ENCODE measurements at regions not wholly inside any gene's neighbourhood (a gene's known extent, or its start where the extent isn't known, plus 50 kb on each side); places are given as distances from the start of the nearest gene placed in this dataset.

DNA sequence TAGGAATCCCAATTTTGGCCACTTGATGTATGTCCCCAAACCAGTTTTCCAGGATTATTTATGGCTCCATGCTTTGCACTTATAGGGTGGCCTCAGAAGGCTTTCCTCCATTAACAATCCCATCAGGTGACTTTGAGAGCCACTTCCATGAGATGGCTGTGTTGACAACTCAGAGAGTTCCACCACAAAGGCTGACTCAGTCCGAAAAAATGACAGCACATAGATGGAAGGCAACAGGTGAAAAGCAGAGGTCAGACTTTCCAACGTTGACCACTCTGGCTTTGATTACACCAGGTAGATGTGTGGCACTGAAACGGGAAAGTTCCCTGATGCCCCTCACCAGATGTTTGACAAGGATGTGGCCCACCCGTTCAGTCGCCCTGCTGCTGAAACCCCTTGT, 431.4 kb upstream of the TNP1 start:
- DNase-seq, result no peak

DNA sequence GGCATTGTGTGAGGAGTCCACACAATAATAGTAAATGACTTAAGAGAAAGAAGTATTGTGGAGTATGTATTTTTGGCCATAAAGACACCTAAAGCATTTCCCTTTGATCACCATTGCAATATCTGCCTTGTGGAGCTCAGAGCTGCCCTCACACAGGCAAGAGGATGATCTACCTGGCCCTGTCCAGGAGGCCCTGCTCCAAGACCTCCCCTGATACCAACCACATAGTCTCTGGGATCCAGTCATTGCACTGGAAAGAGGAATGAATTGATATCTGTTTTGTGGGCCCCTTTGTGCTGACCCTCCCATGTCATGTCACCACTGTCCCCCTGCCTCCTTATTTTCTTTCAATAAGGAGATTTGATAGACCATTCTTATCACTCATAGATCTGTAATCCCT, 430.6 kb upstream of the TNP1 start:
- DNase-seq, result no peak

DNA sequence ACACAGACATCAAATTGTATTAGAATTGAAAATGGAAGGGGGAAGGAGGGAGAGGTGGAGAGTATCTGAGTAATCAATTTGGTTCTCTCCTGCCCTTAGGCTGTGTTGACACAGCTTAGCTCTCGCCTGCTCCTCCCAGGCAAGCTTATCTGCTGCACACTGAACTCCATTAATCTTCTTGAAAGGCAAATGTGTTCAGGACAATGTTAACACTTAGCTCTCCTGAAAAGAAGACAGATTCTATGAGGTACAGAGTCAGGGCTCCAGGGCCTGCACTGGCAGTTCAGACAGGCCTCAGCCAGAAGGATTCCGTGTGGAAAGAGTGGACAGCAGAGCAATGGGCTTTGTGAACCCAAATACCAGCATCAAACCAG, 430.0 kb upstream of the TNP1 start:
- no peak for DNase-seq

DNA sequence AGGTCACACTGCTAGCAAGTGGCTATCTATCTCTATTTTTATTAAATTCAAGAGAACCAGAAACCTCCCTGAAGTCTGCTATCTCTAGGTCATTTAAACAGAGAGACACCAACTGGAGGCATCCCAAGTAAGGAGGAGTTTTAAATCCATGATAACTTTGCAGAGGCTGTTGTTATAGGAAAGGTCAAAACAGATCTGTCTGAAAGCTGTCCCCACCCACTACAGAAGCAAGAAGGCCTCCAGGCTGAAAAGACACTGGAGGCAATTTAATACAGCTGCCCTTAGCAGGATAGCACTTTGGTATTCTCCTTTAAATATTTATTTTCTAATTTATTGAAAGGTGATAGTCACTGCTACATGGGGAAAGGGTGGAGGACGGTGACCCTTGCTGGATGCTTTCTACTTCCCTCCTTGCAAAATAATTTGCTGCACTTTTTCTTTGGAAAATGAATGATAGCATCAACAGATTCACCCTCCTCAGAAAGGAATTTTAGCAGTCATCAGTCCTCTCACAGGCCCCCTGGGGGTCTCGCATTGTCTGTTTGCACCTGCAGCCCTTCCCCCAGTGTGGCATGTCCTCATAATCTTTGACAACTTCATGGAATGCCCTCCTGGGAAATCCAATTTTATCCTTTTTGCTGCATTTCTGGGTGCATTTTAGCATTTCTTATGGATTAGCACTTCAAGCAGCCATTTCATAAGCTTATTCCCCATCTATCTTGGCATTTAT, 429.5 kb upstream of the TNP1 start:
- no peak for DNase-seq

DNA sequence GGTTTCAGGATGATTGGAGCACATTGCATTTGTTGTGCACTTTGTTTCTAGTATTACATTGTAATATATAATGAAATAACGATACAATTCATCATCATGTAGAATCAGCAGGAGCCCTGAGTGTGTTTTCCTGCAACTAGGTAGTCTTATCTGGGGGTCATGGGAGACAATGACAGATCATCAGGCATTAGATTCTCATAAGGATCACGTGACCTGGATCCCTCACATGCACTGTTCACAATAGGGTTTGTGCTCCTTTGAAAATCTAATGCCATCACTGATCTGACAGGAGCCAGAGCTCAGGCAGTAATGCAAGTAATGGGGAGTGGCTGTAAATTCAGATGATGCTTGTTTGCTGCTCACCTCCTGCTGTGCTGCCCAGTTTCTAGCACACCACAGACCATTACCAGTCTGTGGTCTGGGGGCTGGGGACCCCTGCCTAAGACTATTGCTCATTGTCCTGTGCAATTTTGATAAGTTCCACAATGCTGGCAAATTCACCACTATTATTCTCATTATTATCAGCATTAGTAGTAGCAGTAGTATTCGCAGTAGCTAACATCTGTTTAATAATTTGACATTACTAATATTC, 428.7 kb upstream of the TNP1 start:
- no peak for DNase-seq

DNA sequence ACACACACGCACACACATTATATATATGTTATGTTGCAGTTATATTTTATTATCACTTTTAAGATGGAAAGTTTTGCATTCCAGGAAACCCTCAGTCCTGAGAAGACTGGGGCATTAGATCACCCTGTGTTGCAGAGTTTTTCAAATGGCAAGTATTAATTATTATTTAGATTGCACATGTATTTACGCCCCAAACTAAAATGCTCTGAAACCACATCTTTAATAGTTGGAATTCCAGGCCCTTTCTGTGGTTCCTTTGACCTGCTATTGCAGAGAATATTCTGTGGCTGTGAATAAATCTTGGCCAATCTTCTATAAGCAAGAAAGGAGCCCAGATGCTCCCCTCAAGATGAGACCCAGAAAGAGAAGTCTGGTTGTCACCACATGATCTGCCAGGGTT, 427.0 kb upstream of the TNP1 start:
- DNase-seq, result no peak

DNA sequence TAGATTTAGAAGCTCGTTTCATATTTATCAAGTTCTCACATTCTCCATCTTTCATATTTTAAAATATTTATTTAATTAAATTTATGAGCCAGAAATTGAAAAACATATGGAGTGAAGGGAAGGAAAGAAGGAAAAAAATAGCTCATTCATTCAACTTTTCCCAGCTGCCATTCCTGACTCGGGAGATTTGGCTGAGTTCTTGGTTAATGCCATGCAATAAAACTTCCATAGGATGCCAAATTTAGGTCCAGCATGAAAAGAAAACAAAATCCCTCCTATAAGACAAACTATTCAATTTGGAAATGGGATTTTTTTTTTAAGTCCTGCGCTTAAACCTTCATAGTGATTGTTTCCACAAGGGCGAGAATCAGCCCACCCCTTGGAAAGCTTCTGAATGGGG, 426.1 kb upstream of the TNP1 start:
- no peak for DNase-seq

DNA sequence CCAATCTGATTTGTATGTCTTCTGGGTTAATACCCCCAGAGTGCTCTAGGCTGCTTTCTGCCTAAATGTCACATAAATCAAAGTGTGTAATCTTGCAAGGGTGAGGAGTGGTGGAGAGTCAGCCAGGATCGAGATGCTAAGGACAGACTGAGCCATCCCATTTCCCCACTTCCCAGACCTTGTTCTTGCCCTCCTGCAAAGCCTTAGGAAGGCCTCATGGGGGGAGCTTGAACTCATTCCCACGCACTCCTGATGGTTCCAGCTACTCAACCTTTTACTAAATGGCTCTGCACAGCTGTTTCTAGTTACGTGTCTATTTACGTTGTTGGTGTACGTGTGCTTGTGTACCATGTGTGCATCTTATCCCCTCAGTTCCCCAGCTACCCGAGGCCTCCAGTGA, 423.6 kb upstream of the TNP1 start:
- DNase-seq, result no peak

DNA sequence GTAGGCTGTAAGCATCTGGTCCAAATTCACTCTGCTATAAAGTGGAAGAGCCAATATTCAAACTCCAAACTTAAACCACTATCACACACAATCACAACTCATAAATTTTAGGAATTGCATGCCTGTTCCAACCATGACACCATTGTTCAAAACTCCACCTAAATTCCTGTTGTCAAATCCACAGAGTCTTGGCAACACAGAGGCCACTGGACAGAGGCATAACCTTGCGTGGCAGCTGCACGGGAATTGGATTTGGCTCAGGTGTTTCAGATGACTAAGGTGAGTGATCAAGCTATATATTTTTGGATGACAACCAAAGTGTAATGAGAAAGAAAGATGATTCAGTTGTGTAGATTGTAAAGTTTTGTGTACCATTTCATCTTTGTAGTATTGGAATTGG, 422.7 kb upstream of the TNP1 start:
- no peak for DNase-seq

DNA sequence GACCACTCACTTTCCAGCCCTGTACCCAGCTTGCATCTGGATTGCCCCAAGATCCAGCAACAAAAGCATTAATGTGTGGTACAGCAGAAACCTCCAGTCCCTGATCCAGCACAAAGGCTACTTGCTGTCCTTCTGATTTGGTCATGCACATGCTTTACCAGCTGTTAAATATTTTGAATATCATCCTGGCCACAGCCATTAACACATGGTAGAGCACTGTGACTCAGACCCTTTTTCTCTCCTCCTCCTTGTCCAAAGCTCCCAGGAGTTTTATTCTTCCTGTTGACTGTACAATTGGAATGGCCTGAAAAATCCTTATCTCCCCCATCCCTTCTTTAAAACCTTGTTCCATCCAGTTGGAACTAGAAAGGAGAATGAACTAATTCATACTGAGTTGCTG, 419.7 kb upstream of the TNP1 start:
- no peak for DNase-seq

DNA sequence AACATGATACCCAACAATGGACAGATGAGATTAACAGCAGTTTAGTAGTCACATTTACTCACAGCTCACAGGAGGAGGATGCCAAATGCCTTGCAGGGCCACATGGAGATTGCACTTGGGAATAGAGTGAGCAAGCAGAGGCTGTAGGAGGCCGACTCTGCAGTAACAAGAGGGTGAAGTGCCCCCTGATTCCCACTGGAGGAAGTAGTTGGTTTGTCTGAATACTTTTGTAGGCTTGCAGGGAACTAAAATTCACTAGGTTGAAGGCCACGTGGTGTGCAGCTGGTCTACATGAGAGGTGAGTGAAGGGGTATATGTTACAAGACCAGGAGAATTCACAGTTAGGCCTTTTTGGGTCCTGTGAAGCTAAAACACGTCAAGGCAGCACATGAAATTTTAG, 419.3 kb upstream of the TNP1 start:
- DNase-seq, result no peak

DNA sequence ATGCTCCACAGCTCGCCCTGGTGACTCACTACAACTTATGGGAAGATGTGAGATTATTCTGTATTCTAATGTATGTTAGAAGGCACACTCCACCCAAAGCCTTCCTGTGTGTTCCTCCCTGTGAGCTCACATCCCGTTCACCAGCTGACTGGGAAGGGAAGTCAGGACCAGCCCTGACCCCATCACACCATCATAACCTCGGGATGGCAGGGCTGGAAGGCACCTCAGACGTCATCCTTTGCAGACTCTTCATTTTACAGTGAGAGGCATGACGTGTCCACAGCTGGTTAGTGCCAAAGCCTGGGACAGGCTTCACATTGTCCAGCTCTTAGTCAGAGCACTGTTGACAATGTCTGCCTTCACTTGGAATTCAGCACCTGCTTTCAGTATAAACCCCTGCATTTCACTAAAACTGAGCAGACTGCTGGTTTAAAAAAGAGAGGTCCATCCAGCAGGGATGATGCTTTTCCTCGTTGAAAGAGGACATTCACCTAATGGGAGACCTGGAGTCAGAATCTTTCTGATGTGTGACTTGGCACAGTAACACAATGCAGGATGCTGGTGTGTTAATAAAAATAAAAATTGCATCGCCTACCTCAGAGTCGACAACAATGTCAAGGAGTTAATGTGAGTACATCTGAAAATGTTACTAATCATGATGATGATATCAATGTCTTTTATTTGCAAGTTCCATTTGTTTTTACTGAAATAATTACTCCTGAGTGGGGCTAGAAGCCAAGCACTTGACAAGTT, 418.0 kb upstream of the TNP1 start:
- no peak for DNase-seq

DNA sequence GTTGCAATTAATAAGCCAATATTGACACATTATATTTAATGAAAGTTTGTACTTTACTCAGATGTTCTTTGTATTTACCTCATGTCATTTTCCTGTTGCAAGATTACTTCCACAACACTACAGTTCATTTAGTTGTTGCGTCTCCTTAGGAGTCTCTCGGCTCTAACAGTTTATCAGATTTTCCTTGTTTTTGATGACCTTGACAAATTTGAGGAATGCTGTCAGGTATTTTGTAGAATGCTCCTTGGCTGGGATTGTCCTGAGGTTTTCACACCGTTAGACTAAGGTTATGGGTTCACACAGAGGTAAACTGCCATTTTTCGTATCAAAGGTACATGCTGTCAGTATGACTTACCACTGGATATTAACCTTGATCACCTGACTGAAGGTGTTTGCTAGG, 416.6 kb upstream of the TNP1 start:
- no peak for DNase-seq

DNA sequence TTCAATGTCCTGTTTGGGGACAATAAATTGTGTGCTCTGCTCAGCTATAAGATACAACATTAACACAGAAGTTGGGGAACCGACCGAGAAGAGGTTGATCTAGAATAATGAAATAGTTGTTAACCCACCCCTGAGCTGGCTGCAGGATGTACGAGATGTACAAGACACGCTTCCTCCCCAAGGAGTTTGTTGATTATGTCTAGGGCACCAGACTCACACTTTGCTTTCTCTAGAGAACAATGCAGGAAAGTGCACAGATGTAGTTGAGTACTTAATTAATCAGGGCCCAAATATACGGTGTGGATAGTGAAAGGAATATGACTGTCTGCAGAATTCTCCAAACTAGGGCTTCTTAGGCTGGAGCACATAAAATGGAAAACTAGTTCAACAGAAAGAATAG, 415.2 kb upstream of the TNP1 start:
- DNase-seq, result no peak

DNA sequence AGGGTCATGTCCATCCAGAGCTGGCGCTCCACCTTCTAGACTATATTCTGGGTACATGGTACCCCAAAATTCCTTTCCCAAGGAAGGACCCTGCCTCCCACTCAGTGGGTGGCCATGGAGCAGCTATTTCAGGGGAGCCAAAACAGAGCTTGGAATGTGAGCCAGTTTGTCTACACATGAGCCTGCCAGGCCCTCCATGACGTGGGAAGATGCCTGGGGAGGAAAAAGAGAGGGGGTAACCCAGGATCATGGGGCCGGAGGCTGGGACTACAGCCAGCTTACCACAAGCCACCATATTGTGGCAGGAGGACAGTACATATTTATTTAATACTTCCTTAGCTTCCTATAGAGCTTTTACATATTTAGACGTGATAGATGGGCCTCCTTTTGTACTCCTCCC, 414.7 kb upstream of the TNP1 start:
- DNase-seq, result no peak

DNA sequence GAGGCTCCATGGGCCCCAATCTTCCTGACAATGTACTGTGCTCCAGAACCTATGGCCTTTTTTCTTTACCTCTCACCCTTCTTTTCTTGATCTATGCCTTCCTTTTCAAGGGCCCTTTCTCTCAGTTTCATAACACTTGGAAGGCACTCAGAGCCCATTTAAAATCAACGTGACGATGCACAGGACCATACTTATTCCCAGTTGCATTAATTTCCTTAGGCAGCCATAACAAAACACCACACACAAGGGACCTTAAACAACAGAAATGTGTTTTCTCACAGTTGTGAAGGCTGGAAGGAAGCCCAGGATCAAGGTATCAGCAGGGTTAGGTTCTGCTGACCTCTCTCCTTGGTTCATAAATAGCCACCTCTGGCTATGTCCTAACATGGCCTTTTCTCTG, 414.0 kb upstream of the TNP1 start:
- DNase-seq, result no peak

DNA sequence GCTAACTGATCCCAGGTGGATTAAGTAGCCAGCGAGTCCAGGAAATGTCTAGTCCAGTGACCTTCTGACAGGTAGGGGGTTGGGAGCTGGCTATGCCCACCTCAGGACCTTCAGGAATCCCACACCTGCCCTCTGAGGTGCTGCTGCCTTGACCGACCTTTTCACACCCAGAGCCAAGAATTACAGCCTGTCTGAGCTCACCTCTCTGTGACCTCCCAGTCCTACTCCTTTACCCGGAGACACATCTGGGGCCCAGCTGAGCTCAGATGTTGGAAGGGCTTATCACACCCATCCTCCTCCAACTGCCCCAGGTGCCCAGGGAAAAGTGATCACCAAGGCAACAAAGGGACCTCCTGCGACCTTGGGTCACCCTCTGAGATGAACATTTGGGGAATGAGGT, 413.3 kb upstream of the TNP1 start:
- no peak for DNase-seq

DNA sequence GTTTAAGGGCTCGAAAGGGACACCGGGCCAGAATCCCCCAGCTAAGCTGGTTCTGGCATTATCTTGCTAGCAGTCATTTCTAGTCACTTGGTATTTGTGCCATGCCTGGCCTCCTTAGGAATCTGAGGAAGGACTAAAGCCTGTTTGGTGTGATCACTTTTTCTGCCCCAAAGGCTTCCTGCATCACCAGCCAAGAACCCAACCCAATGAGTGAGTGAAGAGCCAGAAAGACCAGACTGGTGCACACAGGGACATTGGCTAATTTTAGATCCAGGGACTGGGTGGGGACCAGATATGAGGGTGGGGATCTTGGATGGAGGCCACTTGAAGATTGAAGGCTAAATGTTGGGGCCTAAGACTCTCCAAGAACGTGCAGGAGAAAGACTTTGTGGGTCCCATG, 411.9 kb upstream of the TNP1 start:
- no peak for DNase-seq

DNA sequence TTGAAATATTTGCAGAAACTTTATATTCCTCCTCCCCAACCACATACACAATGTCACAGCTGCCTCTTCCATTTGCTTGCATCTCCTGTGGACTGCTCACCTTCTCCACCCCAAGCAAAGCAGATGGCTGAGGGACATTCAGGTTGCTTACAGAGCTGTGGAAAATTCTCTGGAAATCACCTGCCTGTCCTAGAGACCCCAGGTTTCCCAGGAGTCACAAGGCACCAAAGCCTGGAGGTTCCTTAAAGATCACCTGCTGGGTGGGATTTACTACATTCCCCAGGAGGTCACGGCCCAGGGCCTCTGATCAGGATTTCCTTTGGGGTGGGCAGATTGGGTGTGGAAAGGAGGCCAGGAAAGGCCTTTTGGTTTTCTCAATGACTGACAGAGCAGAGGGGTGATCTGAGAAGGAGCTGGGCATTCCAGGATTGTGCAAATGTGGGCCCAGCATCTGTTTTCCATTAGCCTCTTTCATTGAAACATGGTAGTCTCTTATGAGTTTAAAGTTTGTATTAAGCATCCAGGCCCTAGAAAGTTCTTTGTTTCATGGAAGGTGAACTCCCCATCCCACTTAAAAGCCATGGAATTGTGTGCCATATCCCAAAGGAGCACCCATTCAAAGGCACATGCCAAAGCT, 410.7 kb upstream of the TNP1 start:
- no peak for DNase-seq

DNA sequence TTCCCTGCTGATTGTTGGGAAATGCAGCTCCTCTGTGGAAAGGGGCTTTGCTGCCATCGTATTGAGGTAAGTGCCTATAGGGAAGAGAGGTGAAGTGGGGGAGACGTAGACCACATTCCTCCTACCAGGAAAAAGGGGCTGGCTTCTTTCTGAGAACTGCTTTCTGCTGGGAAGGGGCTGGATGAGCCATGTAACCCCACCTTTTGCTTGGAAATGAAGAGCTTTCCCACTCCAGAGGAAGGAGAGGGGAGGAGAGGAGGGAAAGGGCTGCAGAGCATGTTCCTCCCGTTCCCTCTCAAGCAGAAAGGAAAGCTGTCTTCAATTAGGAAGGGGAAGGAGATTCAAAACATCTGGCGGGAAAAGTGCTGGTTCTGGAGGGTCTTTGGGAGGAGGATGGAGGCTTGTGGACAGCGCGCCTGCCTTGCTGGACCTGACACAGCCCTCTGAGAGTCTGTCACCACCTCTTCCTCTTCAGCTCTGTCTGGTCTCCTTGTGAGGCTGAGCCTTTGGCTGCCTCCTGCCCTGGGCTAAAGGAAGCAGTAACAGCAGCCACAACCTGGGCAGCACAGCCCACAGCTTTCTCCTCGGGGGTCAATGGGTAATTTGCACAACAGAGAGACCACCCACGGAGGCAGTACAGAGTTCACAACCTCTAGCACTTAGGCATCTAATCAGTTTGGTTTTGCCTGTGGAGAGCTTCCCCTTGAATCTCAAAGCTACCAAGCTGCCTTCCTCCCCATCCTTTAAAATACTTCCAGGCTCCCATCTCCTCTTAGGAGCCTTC, 410.0 kb upstream of the TNP1 start:
- no peak for DNase-seq

DNA sequence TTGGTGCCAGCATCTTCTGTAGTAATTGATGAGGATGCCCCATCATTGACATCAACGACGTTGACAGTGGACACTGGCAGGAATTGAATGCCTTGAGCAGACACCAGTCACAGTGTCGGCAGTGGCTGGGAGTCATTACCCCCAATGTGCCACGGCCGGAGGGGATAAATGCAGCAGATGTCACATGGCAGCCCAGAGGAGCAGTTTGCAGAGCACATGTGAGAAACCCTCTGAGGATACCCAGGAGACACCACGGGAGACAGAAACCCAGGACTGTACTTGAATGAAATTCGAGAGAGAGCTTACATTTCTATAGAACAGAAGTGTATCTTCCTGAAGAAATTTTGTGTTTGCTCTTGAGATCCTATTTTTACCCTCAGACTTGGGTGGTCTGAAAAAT, 409.1 kb upstream of the TNP1 start:
- no peak for DNase-seq

DNA sequence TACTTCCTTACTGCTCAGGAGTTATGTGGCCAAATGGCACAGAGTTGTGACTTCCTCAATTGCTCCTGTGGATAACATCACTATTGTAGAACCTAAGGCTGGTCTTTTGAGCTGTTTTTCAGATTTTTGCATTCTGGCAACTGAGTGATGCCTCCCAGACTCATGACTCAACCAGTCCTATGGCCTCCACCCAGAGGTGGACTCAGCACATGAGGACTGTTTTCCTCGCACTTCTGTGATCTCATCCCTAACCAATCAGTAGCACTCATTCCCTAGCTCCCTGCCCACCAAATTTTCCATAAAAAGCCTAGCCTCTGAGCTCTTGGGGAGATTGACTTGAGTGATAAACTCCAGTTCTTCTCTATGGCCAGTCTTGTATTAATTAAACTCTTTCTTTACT, 407.9 kb upstream of the TNP1 start:
- no peak for DNase-seq

DNA sequence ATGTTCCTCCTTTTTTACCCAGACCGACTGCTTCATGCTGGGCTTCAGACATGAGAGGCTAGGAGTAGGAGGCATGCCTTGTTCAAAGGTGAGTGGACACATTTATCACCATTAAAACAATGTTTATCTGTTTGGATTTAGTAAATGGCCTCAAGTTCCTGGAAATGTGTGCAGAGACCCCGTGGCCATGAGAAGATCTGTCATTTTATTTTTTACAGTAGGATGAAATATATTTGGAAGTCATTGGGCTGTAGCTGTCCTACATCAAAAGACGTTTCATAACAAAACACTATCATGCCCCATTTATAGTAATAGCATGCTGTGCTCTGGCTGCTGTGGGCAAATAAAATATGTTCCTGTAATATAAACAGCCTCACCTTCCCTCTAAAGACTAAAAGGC, 403.9 kb upstream of the TNP1 start:
- peak; percentile 90 for DNase-seq

All from DMS79 treated with DMSO at 0.1 percent for 48 hours (cell line).